Endothelial cell (in vitro differentiated cells): ENCODE measurements at regions not wholly inside any gene's neighbourhood (a gene's known extent, or its start where the extent isn't known, plus 50 kb on each side); places are given as distances from the start of the nearest gene placed in this dataset.

ENCODE experiments used
- DNase-seq: peaks from one replicate; pipeline ENCODE4 v3.0.0; 2021; ENCODE audit warnings: low spot score
- H3K27ac Mint-ChIP-seq: one replicate; pipeline ENCODE4 v1.8.0; 2021; ENCODE audit warnings: mixed read lengths, inconsistent platforms; ENCODE audit not compliant: unreplicated experiment
- H3K27me3 Mint-ChIP-seq: one replicate; pipeline ENCODE4 v1.8.0; 2021; ENCODE audit warnings: mild to moderate bottlenecking, moderate library complexity, mixed read lengths, inconsistent platforms; ENCODE audit not compliant: unreplicated experiment
- H3K36me3 Mint-ChIP-seq: one replicate; pipeline ENCODE4 v1.8.0; 2021; ENCODE audit warnings: mild to moderate bottlenecking, low read depth, mixed read lengths, inconsistent platforms; ENCODE audit not compliant: unreplicated experiment
- H3K4me1 Mint-ChIP-seq: one replicate; pipeline ENCODE4 v1.8.0; 2021; ENCODE audit warnings: mild to moderate bottlenecking, mixed read lengths, inconsistent platforms; ENCODE audit not compliant: unreplicated experiment
- H3K4me3 Mint-ChIP-seq: one replicate; pipeline ENCODE4 v1.8.0; 2021; ENCODE audit warnings: mild to moderate bottlenecking, mixed read lengths, inconsistent platforms; ENCODE audit not compliant: unreplicated experiment
- H3K9me3 Mint-ChIP-seq: one replicate; pipeline ENCODE4 v1.8.0; 2021; ENCODE audit warnings: mixed read lengths, inconsistent platforms; ENCODE audit not compliant: unreplicated experiment
- TF ChIP-seq, protein P1 (sequence below): fragments of 200-600 bp; sonication (generic); IDR thresholded peaks from one replicate; pipeline ENCODE4 v1.5.0; 2021; ENCODE audit warnings: antibody characterized with exemption; ENCODE audit not compliant: unreplicated experiment

DNA sequence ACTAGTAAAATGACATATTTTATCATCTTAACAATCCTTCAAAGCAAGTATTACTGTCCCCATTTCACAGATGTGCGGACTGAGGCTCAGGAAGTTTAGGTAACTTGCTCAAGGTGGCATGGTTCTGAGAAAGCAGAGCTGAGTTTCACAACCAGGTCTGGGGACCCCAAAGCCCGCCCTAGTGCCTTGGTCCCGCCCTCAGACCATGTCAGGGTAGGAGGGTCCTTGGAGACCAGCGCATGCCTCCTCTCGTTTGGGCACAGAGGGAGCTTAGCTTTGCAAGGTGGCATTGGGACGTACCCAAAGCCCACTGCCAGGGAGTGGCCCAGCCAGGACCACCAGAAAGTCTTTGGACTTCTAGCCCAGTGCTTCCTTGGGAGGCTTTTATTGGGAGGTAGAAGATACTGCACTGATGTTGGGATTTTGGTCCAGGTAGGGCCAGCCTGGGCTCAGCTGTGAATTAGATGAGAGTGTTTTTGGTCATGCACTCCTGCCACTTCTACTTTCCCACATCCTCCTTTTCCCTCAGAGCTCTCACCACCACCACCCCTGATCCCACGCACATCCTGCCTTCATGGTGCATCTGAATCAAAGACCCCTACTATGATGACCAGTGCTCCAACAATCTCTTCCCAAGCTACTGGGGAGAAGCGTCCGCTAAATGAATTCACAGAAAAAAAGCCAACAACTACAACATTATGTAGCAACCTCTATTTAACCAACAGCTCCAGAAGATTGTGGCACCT, 307.9 kb downstream of the TLE3 start:
- Mint-ChIP-seq H3K4me3 (no peak overlapping the region), H3K4me1 (peaks cover 3% of the 10 kb centered on the region), H3K36me3 (peaks cover 4% of the 10 kb centered on the region), H3K27me3 (peaks cover 2% of the 10 kb centered on the region), H3K9me3 (peaks cover 6% of the 10 kb centered on the region), H3K27ac (no peak overlapping the region)
- DNase-seq = no peak
- TF ChIP-seq, protein P1, sequence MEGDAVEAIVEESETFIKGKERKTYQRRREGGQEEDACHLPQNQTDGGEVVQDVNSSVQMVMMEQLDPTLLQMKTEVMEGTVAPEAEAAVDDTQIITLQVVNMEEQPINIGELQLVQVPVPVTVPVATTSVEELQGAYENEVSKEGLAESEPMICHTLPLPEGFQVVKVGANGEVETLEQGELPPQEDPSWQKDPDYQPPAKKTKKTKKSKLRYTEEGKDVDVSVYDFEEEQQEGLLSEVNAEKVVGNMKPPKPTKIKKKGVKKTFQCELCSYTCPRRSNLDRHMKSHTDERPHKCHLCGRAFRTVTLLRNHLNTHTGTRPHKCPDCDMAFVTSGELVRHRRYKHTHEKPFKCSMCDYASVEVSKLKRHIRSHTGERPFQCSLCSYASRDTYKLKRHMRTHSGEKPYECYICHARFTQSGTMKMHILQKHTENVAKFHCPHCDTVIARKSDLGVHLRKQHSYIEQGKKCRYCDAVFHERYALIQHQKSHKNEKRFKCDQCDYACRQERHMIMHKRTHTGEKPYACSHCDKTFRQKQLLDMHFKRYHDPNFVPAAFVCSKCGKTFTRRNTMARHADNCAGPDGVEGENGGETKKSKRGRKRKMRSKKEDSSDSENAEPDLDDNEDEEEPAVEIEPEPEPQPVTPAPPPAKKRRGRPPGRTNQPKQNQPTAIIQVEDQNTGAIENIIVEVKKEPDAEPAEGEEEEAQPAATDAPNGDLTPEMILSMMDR = no peak

DNA sequence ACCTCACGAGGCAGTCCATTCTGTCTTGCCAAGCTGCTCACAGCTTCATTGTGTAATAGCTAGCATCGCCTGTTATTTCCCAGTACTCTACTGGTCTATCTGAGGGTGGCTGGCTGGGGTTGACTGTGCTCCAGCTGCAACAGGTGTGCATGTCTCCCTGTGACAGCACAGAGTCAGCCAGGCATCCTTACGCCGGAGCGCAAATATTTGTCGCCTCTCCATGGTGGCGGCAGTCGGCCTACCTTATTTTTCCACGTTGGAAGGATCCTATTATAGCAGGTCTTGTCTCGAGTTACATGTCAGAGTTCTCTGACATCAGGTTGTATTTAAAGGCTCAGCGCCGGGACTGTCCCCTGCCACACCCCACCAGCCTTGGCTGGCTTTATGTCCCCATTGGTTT, 307.1 kb downstream of the TLE3 start:
- no peak overlapping the region for H3K27ac Mint-ChIP-seq
- peaks cover 6% of the 10 kb centered on the region for H3K9me3 Mint-ChIP-seq
- TF ChIP-seq, protein P1 = no peak
- DNase-seq = no peak
- no peak overlapping the region for H3K4me3 Mint-ChIP-seq
- peaks cover 2% of the 10 kb centered on the region for H3K27me3 Mint-ChIP-seq
- peaks cover 4% of the 10 kb centered on the region for H3K36me3 Mint-ChIP-seq
- H3K4me1 Mint-ChIP-seq = peaks cover 6% of the 10 kb centered on the region

DNA sequence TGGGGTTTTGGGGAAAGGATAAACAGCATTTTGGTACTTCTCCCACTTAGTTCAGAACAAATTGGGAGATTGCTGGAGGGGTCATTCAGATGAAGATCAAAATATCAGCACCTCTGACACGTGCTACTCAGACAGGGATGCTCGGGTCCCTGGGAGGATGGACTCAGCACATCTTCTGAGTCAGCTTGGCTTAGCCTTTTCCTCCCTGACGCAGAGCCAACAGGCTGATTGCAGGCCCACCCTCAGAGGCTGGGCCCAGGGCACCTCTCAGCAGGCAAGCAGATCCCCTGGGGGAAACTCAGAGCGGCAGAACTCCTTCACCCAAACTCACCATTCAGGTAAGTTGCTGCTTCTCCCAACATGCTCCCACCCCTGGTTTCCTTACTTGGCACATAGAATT, 304.9 kb downstream of the TLE3 start:
- H3K4me1 Mint-ChIP-seq = peaks cover 16% of the 10 kb centered on the region
- no peak for DNase-seq
- no peak overlapping the region for H3K27ac Mint-ChIP-seq
- H3K9me3 Mint-ChIP-seq = peaks cover 6% of the 10 kb centered on the region
- H3K4me3 Mint-ChIP-seq = no peak overlapping the region
- TF ChIP-seq, protein P1 = no peak
- H3K36me3 Mint-ChIP-seq = peaks cover 4% of the 10 kb centered on the region
- H3K27me3 Mint-ChIP-seq = peaks cover 2% of the 10 kb centered on the region

DNA sequence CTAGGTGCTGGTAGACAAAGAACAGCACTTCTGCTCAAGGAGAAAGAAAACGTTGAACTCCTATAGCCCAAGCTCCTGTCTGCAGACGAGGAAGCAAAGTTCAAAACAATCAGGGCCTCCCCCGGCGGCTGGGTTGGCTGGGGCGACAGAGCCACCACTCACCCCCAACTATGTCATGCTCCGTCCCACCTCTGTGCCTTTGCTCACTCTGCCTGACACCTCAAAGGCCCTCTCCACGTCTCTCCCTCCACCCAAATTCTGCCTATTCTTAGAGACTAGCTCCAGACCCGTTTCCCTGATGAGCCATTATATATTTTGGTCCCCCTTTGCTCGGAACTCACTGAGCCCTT, 304.3 kb downstream of the TLE3 start:
- H3K36me3 Mint-ChIP-seq = peaks cover 4% of the 10 kb centered on the region
- DNase-seq = no peak
- peaks cover 2% of the 10 kb centered on the region for H3K27me3 Mint-ChIP-seq

DNA sequence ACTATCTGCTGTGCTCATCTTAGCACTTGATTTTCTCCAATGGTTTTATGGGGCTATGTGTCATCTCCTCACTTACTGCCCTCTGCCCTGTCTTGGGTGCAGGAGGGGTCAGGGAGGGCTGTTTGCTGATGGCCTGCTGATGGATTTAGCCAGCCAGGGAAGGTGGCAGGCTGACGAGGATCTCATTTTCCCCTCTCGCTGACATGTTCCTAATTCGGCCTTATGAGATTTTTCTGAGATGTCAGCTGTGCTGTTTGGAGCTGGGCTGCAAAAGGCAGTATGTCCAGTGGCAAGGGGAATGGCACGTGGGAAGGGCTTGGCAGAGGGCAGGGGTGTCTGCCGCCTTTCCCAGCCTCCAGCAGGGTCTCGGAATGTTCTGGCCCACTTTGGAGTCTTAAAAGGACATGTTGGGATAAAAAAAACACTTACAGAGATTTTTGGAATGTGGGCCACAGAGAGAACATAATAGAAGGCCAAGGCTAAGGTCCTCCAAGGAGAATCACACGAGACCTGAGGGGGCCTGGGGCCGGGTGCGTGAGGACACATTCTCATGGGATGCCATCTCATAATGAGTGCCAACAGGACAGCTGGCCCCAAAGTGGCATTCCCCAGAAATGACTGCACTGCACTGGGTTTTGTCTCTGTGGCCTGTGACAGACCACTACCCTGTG, 303.8 kb downstream of the TLE3 start:
- Mint-ChIP-seq H3K4me1 (peaks cover 27% of the 10 kb centered on the region), H3K27ac (no peak overlapping the region), H3K4me3 (no peak overlapping the region), H3K36me3 (peaks cover 4% of the 10 kb centered on the region), H3K27me3 (peaks cover 2% of the 10 kb centered on the region), H3K9me3 (peaks cover 6% of the 10 kb centered on the region)
- TF ChIP-seq, protein P1 = no peak
- no peak for DNase-seq

More for the DNA sequence above, 304.3 kb downstream of the TLE3 start:
- H3K4me1 Mint-ChIP-seq = peaks cover 22% of the 10 kb centered on the region
- no peak overlapping the region for H3K4me3 Mint-ChIP-seq
- TF ChIP-seq, protein P1 = no peak
- no peak overlapping the region for H3K27ac Mint-ChIP-seq
- peaks cover 6% of the 10 kb centered on the region for H3K9me3 Mint-ChIP-seq
